Inflammatory macrophage (primary cell): ENCODE measurements at regions not wholly inside any gene's neighbourhood (a gene's known extent, or its start where the extent isn't known, plus 50 kb on each side); places are given as distances from the start of the nearest gene placed in this dataset.
"Not testable (repeated sequence)": the region's sequence is repeated elsewhere in the genome, so short reads cannot be mapped to it uniquely, and the experiment has no call there.

Source experiments
- DNase-seq, 2 donors: peaks; one replicate each; pipeline ENCODE4 v3.0.0-alpha.2; 2020 to 2022

- DNase-seq: no peak
Observed at GRCh38 chr3:67167481-67167880, 169.4 kb downstream of the KBTBD8 start.

- DNase-seq: no peak
Observed at GRCh38 chr3:67171841-67172240, 173.7 kb downstream of the KBTBD8 start.

GRCh38 chr3:67173130-67173529 lies 175.0 kb downstream of the KBTBD8 start:
- not testable (repeated sequence) for DNase-seq

- DNase-seq: no peak
Observed at GRCh38 chr3:67176396-67176795, 178.3 kb downstream of the KBTBD8 start.

- no peak for DNase-seq
Observed at GRCh38 chr3:67192466-67192865, 194.4 kb downstream of the KBTBD8 start.

GRCh38 chr3:67196677-67197076 lies 198.6 kb downstream of the KBTBD8 start:
- DNase-seq: no peak

GRCh38 chr3:67198374-67198773 lies 200.3 kb downstream of the KBTBD8 start:
- no peak for DNase-seq

GRCh38 chr3:67200618-67201017 lies 202.5 kb downstream of the KBTBD8 start:
- DNase-seq: no peak

- no peak for DNase-seq
Observed at GRCh38 chr3:67201026-67201425, 202.9 kb downstream of the KBTBD8 start.

- DNase-seq: no peak
Observed at GRCh38 chr3:67202053-67202452, 203.9 kb downstream of the KBTBD8 start.

- no peak for DNase-seq
Observed at GRCh38 chr3:67204951-67205350, 206.8 kb downstream of the KBTBD8 start.

- no peak for DNase-seq
Observed at GRCh38 chr3:67215690-67216089, 217.6 kb downstream of the KBTBD8 start.

- DNase-seq: no peak
Observed at GRCh38 chr3:67227030-67227429, 228.9 kb downstream of the KBTBD8 start.

- DNase-seq: no peak
Observed at GRCh38 chr3:67228136-67228535, 230.0 kb downstream of the KBTBD8 start.

GRCh38 chr3:67232642-67233041 lies 234.5 kb downstream of the KBTBD8 start:
- no peak for DNase-seq

- no peak for DNase-seq
Observed at GRCh38 chr3:67239353-67239752, 241.2 kb downstream of the KBTBD8 start.

- DNase-seq: no peak
Observed at GRCh38 chr3:67241084-67241483, 243.0 kb downstream of the KBTBD8 start.

GRCh38 chr3:67244130-67244529 lies 246.0 kb downstream of the KBTBD8 start:
- DNase-seq: no peak

- DNase-seq: no peak
Observed at GRCh38 chr3:67245545-67245944, 247.4 kb downstream of the KBTBD8 start.

GRCh38 chr3:67248726-67249125 lies 250.6 kb downstream of the KBTBD8 start:
- DNase-seq: no peak

GRCh38 chr3:67252906-67253305 lies 254.8 kb downstream of the KBTBD8 start:
- not testable (repeated sequence) for DNase-seq

- DNase-seq: no peak
Observed at GRCh38 chr3:67278015-67278618, 280.0 kb downstream of the KBTBD8 start.

- DNase-seq: no peak
Observed at GRCh38 chr3:67286586-67286985, 288.5 kb downstream of the KBTBD8 start.

- peak; percentile 49 to 60 for DNase-seq
Observed at GRCh38 chr3:67288466-67289106, 290.5 kb downstream of the KBTBD8 start.

- DNase-seq: no peak
Observed at GRCh38 chr3:67289626-67290025, 291.5 kb downstream of the KBTBD8 start.
